Neuronal stem cell (in vitro differentiated cells): ENCODE measurements at regions not wholly inside any gene's neighbourhood (a gene's known extent, or its start where the extent isn't known, plus 50 kb on each side); places are given as distances from the start of the nearest gene placed in this dataset.

Experiments used
- DNase-seq: peaks from one replicate; pipeline ENCODE4 v3.0.0-alpha.2; 2013; ENCODE audit warnings: low spot score
- H2AFZ ChIP-seq: one replicate; pipeline ENCODE4 v1.6.1; 2013; ENCODE audit warnings: mild to moderate bottlenecking, low read length, inconsistent platforms
- H2AK5ac ChIP-seq: 2 replicates; pipeline ENCODE4 v1.6.1; 2013; ENCODE audit warnings: low read depth, mild to moderate bottlenecking, inconsistent platforms, low read length, moderate library complexity, mixed read lengths
- H2BK120ac ChIP-seq: 2 replicates; pipeline ENCODE4 v1.6.1; 2013; ENCODE audit warnings: low read depth, mild to moderate bottlenecking, inconsistent platforms, low read length, moderate library complexity, mixed read lengths
- H2BK12ac ChIP-seq: one replicate; pipeline ENCODE4 v1.6.1; 2013; ENCODE audit warnings: low read length, inconsistent platforms
- H2BK15ac ChIP-seq: 2 replicates; pipeline ENCODE4 v1.6.1; 2013; ENCODE audit warnings: mild to moderate bottlenecking, low read length, inconsistent platforms, mixed read lengths
- H2BK5ac ChIP-seq: one replicate; pipeline ENCODE4 v1.6.1; 2013; ENCODE audit warnings: inconsistent platforms, mild to moderate bottlenecking, low read length, moderate library complexity
- H3K14ac ChIP-seq: one replicate; pipeline ENCODE4 v1.6.1; 2013; ENCODE audit warnings: low read length, inconsistent platforms
- H3K18ac ChIP-seq: 2 replicates; pipeline ENCODE4 v1.6.1; 2013; ENCODE audit warnings: low read length, inconsistent platforms
- H3K23ac ChIP-seq: 2 replicates; pipeline ENCODE4 v1.6.1; 2013; ENCODE audit warnings: low read depth, mild to moderate bottlenecking, mixed read lengths, low read length, inconsistent platforms; ENCODE audit not compliant: poor library complexity
- H3K27ac ChIP-seq: replicated peaks from 3 replicates; pipeline ENCODE4 v1.5.1; 2013; ENCODE audit warnings: low read length, inconsistent platforms
- H3K27me3 ChIP-seq, 3 experiments: 2 replicates each; pipeline ENCODE4 v1.6.1; 2013; ENCODE audit warnings: low read length in 3 of 3, mild to moderate bottlenecking in 2 of 3, inconsistent platforms in 1 of 3, low read depth in 1 of 3, mixed read lengths in 1 of 3, moderate library complexity in 1 of 3; ENCODE audit not compliant: control insufficient read depth in 3 of 3, insufficient read depth in 3 of 3
- H3K36me3 ChIP-seq, 2 donors: replicated peaks in 1 of 2; 2 replicates each; pipeline ENCODE4 v1.6.1; 2013; ENCODE audit warnings: low read length in 2 of 2; ENCODE audit not compliant: control insufficient read depth in 2 of 2, insufficient read depth in 2 of 2
- H3K4ac ChIP-seq: 2 replicates; pipeline ENCODE4 v1.6.1; 2013; ENCODE audit warnings: inconsistent platforms, mild to moderate bottlenecking, low read length, moderate library complexity
- H3K4me1 ChIP-seq, 2 donors: 1 replicate in 1 of 2; 2 replicates in 1 of 2; pipeline ENCODE4 v1.6.1; 2013; ENCODE audit warnings: low read length in 2 of 2, low read depth in 1 of 2; ENCODE audit not compliant: control insufficient read depth in 2 of 2, insufficient read depth in 1 of 2
- H3K4me2 ChIP-seq: one replicate; pipeline ENCODE4 v1.6.1; 2013; ENCODE audit warnings: mild to moderate bottlenecking, low read length, inconsistent platforms; ENCODE audit not compliant: insufficient read depth, poor library complexity, severe bottlenecking
- H3K4me3 ChIP-seq, 2 donors: 2 replicates each; pipeline ENCODE4 v1.5.1; 2013; ENCODE audit warnings: low read length in 2 of 2, mild to moderate bottlenecking in 2 of 2, inconsistent platforms in 1 of 2, moderate library complexity in 1 of 2
- H3K79me1 ChIP-seq: one replicate; pipeline ENCODE4 v1.6.1; 2013; ENCODE audit warnings: low read depth, mild to moderate bottlenecking, inconsistent platforms, low read length, moderate library complexity
- H3K9ac ChIP-seq: one replicate; pipeline ENCODE4 v1.6.1; 2013; ENCODE audit warnings: mild to moderate bottlenecking, low read depth, low read length, inconsistent platforms; ENCODE audit not compliant: poor library complexity
- H3K9me3 ChIP-seq, 2 donors: replicated peaks in 1 of 2; 2 replicates each; pipeline versions ENCODE3 to v1.6.1; 2013; ENCODE audit warnings: low read length in 2 of 2, mild to moderate bottlenecking in 2 of 2, inconsistent platforms in 1 of 2, low read depth in 1 of 2, mixed read lengths in 1 of 2, moderate library complexity in 1 of 2; ENCODE audit not compliant: control insufficient read depth in 2 of 2, insufficient read depth in 1 of 2
- H4K8ac ChIP-seq: one replicate; pipeline ENCODE4 v1.6.1; 2013; ENCODE audit warnings: low read depth, mild to moderate bottlenecking, inconsistent platforms, low read length, moderate library complexity
- H4K91ac ChIP-seq: one replicate; pipeline ENCODE4 v1.6.1; 2013; ENCODE audit warnings: low read length, low read depth, mild to moderate bottlenecking, inconsistent platforms; ENCODE audit not compliant: poor library complexity
- WGBS, 2 donors: extraction: QIAGEN DNeasy Blood & Tissue Kit; methylation state at CpG; one replicate each; pipeline ENCODE4 v1.1.7; 2013; ENCODE audit warnings: missing lambda C conversion rate in 2 of 2, mixed read lengths in 1 of 2; ENCODE audit not compliant: insufficient read length in 2 of 2, insufficient replicate concordance in 1 of 2; ENCODE audit errors: extremely low coverage in 2 of 2; 5-methylcytosine and 5-hydroxymethylcytosine counted together

- H3K9ac ChIP-seq: no peak overlapping the region
- WGBS, 2 donors: no CpG with 5 or more reads among the region's 3 CpGs
These were observed 1520.1 kb upstream of the ZEB2 start for GRCh38 chr2:146040051-146040450.

GRCh38 chr2:146038014-146038413, 1518.1 kb upstream of the ZEB2 start:
- Histone ChIP-seq H2BK12ac (no peak overlapping the region), H3K4me1 (no peaks in the 10 kb centered on the region), H3K14ac (no peak overlapping the region), H3K27ac (no peak overlapping the region), H3K79me1 (no peaks in the 10 kb centered on the region), H3K9me3 (no peaks in the 10 kb centered on the region), H2BK120ac (no peak overlapping the region), H3K4me3 (no peak overlapping the region), H3K4ac (no peak overlapping the region), H2AK5ac (no peak overlapping the region), H2BK15ac (no peak overlapping the region), H3K18ac (no peak overlapping the region), H3K23ac (no peak overlapping the region), H3K4me2 (no peak overlapping the region), H4K8ac (no peak overlapping the region), H3K36me3 (no peaks in the 10 kb centered on the region), H2AFZ (peak overlapping the region; percentile 57), H3K27me3 (no peaks in the 10 kb centered on the region), H2BK5ac (no peak overlapping the region), H3K9ac (no peak overlapping the region), H4K91ac (no peak overlapping the region)
- no peak for DNase-seq
- WGBS, 2 donors: no CpG with 5 or more reads among the region's 1 CpG

More at GRCh38 chr2:146040051-146040450, 1520.1 kb upstream of the ZEB2 start:
- no peak overlapping the region for H3K4ac ChIP-seq
- H3K4me1 ChIP-seq: no peaks in the 10 kb centered on the region
- no peak overlapping the region for H4K8ac ChIP-seq
- no peak overlapping the region for H2BK5ac ChIP-seq
- no peak overlapping the region for H2BK15ac ChIP-seq
- no peaks in the 10 kb centered on the region for H3K36me3 ChIP-seq
- H2BK120ac ChIP-seq: no peak overlapping the region
- no peaks in the 10 kb centered on the region for H3K79me1 ChIP-seq
- no peak for DNase-seq
- H4K91ac ChIP-seq: no peak overlapping the region
- H2AFZ ChIP-seq: no peak overlapping the region
- H3K4me3 ChIP-seq: no peak overlapping the region
- no peak overlapping the region for H3K23ac ChIP-seq
- H2BK12ac ChIP-seq: no peak overlapping the region
- no peak overlapping the region for H3K14ac ChIP-seq
- no peaks in the 10 kb centered on the region for H3K27me3 ChIP-seq
- H3K27ac ChIP-seq: no peak overlapping the region
- no peak overlapping the region for H3K4me2 ChIP-seq
- no peak overlapping the region for H3K18ac ChIP-seq
- H2AK5ac ChIP-seq: no peak overlapping the region
- H3K9me3 ChIP-seq: no peaks in the 10 kb centered on the region

GRCh38 chr2:146037334-146037870, 1517.5 kb upstream of the ZEB2 start:
- no peak overlapping the region for H3K18ac ChIP-seq
- no peak overlapping the region for H2BK15ac ChIP-seq

GRCh38 chr2:146031158-146031557, 1511.2 kb upstream of the ZEB2 start:
- Histone ChIP-seq H2AK5ac (no peak overlapping the region), H4K91ac (no peak overlapping the region), H3K4ac (no peak overlapping the region), H4K8ac (no peak overlapping the region), H3K79me1 (no peaks in the 10 kb centered on the region), H3K27me3 (no peaks in the 10 kb centered on the region), H3K9me3 (no peaks in the 10 kb centered on the region), H2BK15ac (no peak overlapping the region), H2BK12ac (no peak overlapping the region), H3K18ac (no peak overlapping the region), H2AFZ (no peak overlapping the region), H3K27ac (no peak overlapping the region), H3K14ac (peak overlapping the region; percentile 56), H3K4me2 (no peak overlapping the region), H3K23ac (no peak overlapping the region), H3K4me1 (no peaks in the 10 kb centered on the region), H3K9ac (no peak overlapping the region), H3K36me3 (no peaks in the 10 kb centered on the region), H2BK5ac (no peak overlapping the region), H2BK120ac (no peak overlapping the region), H3K4me3 (no peak overlapping the region)
- DNase-seq: no peak
- no CpG with 5 or more reads among the region's 3 CpGs for WGBS, 2 donors

More at GRCh38 chr2:146037334-146037870, 1517.5 kb upstream of the ZEB2 start:
- no peaks in the 10 kb centered on the region for H3K79me1 ChIP-seq
- H2AK5ac ChIP-seq: no peak overlapping the region
- H3K4ac ChIP-seq: no peak overlapping the region
- H3K27me3 ChIP-seq: no peaks in the 10 kb centered on the region
- H3K14ac ChIP-seq: no peak overlapping the region
- no peak overlapping the region for H3K4me2 ChIP-seq
- WGBS, 2 donors: no CpG with 5 or more reads among the region's 7 CpGs
- H2AFZ ChIP-seq: peak overlapping the region; percentile 57
- no peaks in the 10 kb centered on the region for H3K4me1 ChIP-seq
- H3K9me3 ChIP-seq: no peaks in the 10 kb centered on the region
- H4K91ac ChIP-seq: no peak overlapping the region
- H2BK12ac ChIP-seq: no peak overlapping the region
- no peak overlapping the region for H2BK5ac ChIP-seq
- H4K8ac ChIP-seq: no peak overlapping the region
- no peak for DNase-seq
- no peak overlapping the region for H3K4me3 ChIP-seq
- H3K36me3 ChIP-seq: no peaks in the 10 kb centered on the region
- H3K27ac ChIP-seq: no peak overlapping the region
- H2BK120ac ChIP-seq: no peak overlapping the region
- H3K9ac ChIP-seq: no peak overlapping the region
- H3K23ac ChIP-seq: no peak overlapping the region
